GM12878 (cell line): ENCODE measurements at regions not wholly inside any gene's neighbourhood (a gene's known extent, or its start where the extent isn't known, plus 50 kb on each side); places are given as distances from the start of the nearest gene placed in this dataset.

Experiments
- FOS ChIP-seq: IDR thresholded peaks from 3 replicates; pipeline ENCODE4 v1.6.1; 2011; ENCODE audit warnings: borderline replicate concordance; ENCODE audit not compliant: insufficient read length; ENCODE audit errors: extremely low read depth
- TF ChIP-seq, protein P1 (sequence below): fragments of 450-650 bp; IDR thresholded peaks from 2 replicates; pipeline ENCODE4 v1.6.1; 2014; ENCODE audit warnings: mild to moderate bottlenecking
- TF ChIP-seq, protein P2 (sequence below), 3 experiments: IDR thresholded peaks in 2 of 3; conservative IDR thresholded peaks in 1 of 3; 2 replicates each; pipeline ENCODE4 v1.5.1; 2011; ENCODE audit warnings: low read depth in 3 of 3, low read length in 3 of 3, mild to moderate bottlenecking in 3 of 3, control low read depth in 2 of 3, moderate library complexity in 2 of 3, inconsistent platforms in 1 of 3, mixed read lengths in 1 of 3; ENCODE audit not compliant: control insufficient read depth in 2 of 3, insufficient read depth in 1 of 3; ENCODE audit errors: extremely low read depth in 1 of 3

DNA sequence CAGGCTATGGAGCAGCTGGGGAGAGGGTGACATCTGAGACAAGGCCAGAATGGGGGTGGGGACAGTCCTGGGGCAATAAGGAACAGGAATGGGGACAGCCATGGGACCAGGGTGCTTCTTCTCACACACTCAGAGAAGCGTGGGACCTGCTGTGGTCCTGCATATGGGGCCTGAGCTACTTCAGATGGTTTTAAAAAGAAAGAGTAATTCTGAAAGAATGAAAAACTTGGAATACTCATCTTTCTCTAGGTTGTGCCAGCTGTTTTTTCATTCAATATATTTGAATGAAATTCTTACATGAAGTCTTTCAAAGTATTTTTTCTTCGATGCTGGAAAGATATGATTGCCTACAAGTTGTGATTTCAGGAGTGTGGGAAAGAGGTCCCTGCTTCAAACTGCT, 227.5 kb upstream of the APCDD1 start:
- TF ChIP-seq, protein P1, sequence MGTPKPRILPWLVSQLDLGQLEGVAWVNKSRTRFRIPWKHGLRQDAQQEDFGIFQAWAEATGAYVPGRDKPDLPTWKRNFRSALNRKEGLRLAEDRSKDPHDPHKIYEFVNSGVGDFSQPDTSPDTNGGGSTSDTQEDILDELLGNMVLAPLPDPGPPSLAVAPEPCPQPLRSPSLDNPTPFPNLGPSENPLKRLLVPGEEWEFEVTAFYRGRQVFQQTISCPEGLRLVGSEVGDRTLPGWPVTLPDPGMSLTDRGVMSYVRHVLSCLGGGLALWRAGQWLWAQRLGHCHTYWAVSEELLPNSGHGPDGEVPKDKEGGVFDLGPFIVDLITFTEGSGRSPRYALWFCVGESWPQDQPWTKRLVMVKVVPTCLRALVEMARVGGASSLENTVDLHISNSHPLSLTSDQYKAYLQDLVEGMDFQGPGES, result no peak
- TF ChIP-seq, protein P2, sequence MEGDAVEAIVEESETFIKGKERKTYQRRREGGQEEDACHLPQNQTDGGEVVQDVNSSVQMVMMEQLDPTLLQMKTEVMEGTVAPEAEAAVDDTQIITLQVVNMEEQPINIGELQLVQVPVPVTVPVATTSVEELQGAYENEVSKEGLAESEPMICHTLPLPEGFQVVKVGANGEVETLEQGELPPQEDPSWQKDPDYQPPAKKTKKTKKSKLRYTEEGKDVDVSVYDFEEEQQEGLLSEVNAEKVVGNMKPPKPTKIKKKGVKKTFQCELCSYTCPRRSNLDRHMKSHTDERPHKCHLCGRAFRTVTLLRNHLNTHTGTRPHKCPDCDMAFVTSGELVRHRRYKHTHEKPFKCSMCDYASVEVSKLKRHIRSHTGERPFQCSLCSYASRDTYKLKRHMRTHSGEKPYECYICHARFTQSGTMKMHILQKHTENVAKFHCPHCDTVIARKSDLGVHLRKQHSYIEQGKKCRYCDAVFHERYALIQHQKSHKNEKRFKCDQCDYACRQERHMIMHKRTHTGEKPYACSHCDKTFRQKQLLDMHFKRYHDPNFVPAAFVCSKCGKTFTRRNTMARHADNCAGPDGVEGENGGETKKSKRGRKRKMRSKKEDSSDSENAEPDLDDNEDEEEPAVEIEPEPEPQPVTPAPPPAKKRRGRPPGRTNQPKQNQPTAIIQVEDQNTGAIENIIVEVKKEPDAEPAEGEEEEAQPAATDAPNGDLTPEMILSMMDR (IDR thresholded peaks at IDR 0.05 in 2 of 3, conservative IDR thresholded peaks at IDR 0.05 in 1 of 3; ENCODE audit: control insufficient read depth in 2 of 3, extremely low read depth in 1 of 3, insufficient read depth in 1 of 3, low read depth in 3 of 3, low read length in 3 of 3), result no peak
- no peak for TF ChIP-seq FOS
